C4-2B (cell line): ENCODE measurements at regions not wholly inside any gene's neighbourhood (a gene's known extent, or its start where the extent isn't known, plus 50 kb on each side); places are given as distances from the start of the nearest gene placed in this dataset.

Experiments
- ZFX ChIP-seq: fragments of 450-650 bp; IDR thresholded peaks from 2 replicates; pipeline ENCODE4 v1.6.1; 2017
- TF ChIP-seq, protein P1 (sequence below): fragments of 450-650 bp; conservative IDR thresholded peaks from 2 replicates; pipeline ENCODE4 v1.5.1; 2017; ENCODE audit warnings: mild to moderate bottlenecking

DNA sequence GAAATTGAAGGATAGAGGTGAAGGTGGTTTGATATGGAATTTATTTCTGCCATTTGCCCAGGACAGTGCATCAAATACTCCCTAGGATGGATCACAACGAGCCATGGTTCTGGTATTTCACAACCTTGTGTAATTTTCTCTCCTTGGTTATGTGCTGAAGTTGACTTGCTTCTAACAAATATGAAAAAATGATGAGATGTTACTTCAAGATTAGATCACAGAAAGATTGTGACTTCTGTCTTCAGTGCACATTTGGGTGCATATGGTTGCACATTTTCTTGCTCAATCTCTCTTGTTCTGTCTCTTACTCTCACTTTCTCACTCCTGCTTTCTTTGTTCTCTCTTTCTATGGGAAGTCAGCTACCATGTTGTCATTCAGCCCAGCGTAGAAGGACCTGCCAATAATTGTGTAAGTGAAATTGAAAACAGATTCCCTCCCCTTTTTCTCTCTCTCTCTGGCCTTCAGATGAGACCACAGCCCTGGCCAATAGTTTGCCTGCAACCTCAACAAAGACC lies 104.6 kb upstream of the RMDN2 start:
- TF ChIP-seq, protein P1, sequence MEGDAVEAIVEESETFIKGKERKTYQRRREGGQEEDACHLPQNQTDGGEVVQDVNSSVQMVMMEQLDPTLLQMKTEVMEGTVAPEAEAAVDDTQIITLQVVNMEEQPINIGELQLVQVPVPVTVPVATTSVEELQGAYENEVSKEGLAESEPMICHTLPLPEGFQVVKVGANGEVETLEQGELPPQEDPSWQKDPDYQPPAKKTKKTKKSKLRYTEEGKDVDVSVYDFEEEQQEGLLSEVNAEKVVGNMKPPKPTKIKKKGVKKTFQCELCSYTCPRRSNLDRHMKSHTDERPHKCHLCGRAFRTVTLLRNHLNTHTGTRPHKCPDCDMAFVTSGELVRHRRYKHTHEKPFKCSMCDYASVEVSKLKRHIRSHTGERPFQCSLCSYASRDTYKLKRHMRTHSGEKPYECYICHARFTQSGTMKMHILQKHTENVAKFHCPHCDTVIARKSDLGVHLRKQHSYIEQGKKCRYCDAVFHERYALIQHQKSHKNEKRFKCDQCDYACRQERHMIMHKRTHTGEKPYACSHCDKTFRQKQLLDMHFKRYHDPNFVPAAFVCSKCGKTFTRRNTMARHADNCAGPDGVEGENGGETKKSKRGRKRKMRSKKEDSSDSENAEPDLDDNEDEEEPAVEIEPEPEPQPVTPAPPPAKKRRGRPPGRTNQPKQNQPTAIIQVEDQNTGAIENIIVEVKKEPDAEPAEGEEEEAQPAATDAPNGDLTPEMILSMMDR, result no peak
- no peak for TF ChIP-seq ZFX
